WTC11 (cell line): ENCODE measurements at regions not wholly inside any gene's neighbourhood (a gene's known extent, or its start where the extent isn't known, plus 50 kb on each side); places are given as distances from the start of the nearest gene placed in this dataset.
"Not testable (repeated sequence)": the region's sequence is repeated elsewhere in the genome, so short reads cannot be mapped to it uniquely, and the experiment has no call there.

ENCODE experiments used
- ATAC-seq: fragments of 200-7000 bp; cut with Tn5 transposase; 2 replicates; pipeline ENCODE4 v1.10.0; 2021; ENCODE audit warnings: mild to moderate bottlenecking, moderate library complexity
- CTCF ChIA-PET: fragments of 300-600 bp; sonication (Branson Sonifier 250); formaldehyde crosslinking; loops from one replicate; lab custom pipeline; 2021; ENCODE audit warnings: antibody characterized with exemption; lab: Charles Lee
- POLR2A ChIA-PET: fragments of 350-600 bp; sonication (Branson Sonifier 250); formaldehyde crosslinking; loops from one replicate; lab custom pipeline; 2021; ENCODE audit warnings: antibody characterized with exemption; lab: Charles Lee
- DNase-seq: peaks from one replicate; pipeline ENCODE4 v3.0.0; 2021; ENCODE audit warnings: low spot score
- H3K27ac Mint-ChIP-seq: 2 replicates; pipeline ENCODE4 v1.8.0; 2021; ENCODE audit warnings: mixed read lengths
- H3K27me3 Mint-ChIP-seq: 2 replicates; pipeline ENCODE4 v1.8.0; 2021; ENCODE audit warnings: low read depth, mild to moderate bottlenecking, moderate library complexity, mixed read lengths
- H3K36me3 Mint-ChIP-seq: 2 replicates; pipeline ENCODE4 v1.8.0; 2021; ENCODE audit warnings: mixed read lengths
- H3K4me1 Mint-ChIP-seq: 2 replicates; pipeline ENCODE4 v1.8.0; 2022; ENCODE audit warnings: mixed read lengths
- H3K4me3 Mint-ChIP-seq: 2 replicates; pipeline ENCODE4 v1.8.0; 2021; ENCODE audit warnings: mild to moderate bottlenecking, moderate library complexity, mixed read lengths
- H3K9me3 Mint-ChIP-seq: 2 replicates; pipeline ENCODE4 v1.8.0; 2021; ENCODE audit warnings: mixed read lengths
- ATF3 ChIP-seq: sonication (generic); formaldehyde crosslinking; conservative IDR thresholded peaks from 2 replicates; pipeline ENCODE4 v1.8.1; 2022; ENCODE audit warnings: mild to moderate bottlenecking, missing genetic modification reagents
- CREB1 ChIP-seq: sonication (generic); formaldehyde crosslinking; IDR thresholded peaks from 2 replicates; pipeline ENCODE4 v1.8.0; 2023; ENCODE audit warnings: mild to moderate bottlenecking, missing genetic modification reagents
- GTF2I ChIP-seq: fragments of 250-450 bp; sonication (Bioruptor Pico); conservative IDR thresholded peaks from 2 replicates; pipeline ENCODE4 v1.4.0; 2021; ENCODE audit warnings: mild to moderate bottlenecking
- JAZF1 ChIP-seq: fragments of 250-450 bp; sonication (Bioruptor Pico); IDR thresholded peaks from 2 replicates; pipeline ENCODE4 v1.9.0; 2021; ENCODE audit warnings: moderate library complexity, mild to moderate bottlenecking, inconsistent platforms
- NFYB ChIP-seq: sonication (generic); formaldehyde crosslinking; conservative IDR thresholded peaks from 2 replicates; pipeline ENCODE4 v1.8.0; 2022; ENCODE audit warnings: low read depth, missing genetic modification reagents
- PREB ChIP-seq: sonication (generic); formaldehyde crosslinking; IDR thresholded peaks from 2 replicates; pipeline ENCODE4 v1.8.1; 2022; ENCODE audit warnings: mild to moderate bottlenecking, missing genetic modification reagents, moderate library complexity, borderline replicate concordance
- SMAD4 ChIP-seq: sonication (generic); formaldehyde crosslinking; IDR thresholded peaks from 2 replicates; pipeline ENCODE4 v1.8.0; 2022; ENCODE audit warnings: mild to moderate bottlenecking, missing genetic modification reagents
- ZNF121 ChIP-seq: sonication (generic); formaldehyde crosslinking; IDR thresholded peaks from 2 replicates; pipeline ENCODE4 v1.8.0; 2023; ENCODE audit warnings: missing genetic modification reagents
- ZNF138 ChIP-seq: sonication (generic); formaldehyde crosslinking; conservative IDR thresholded peaks from 2 replicates; pipeline ENCODE4 v1.8.1; 2022; ENCODE audit warnings: mild to moderate bottlenecking, moderate library complexity, missing genetic modification reagents
- ZNF219 ChIP-seq: sonication (generic); formaldehyde crosslinking; IDR thresholded peaks from 2 replicates; pipeline ENCODE4 v1.8.0; 2023; ENCODE audit warnings: missing genetic modification reagents, mild to moderate bottlenecking, borderline replicate concordance
- ZNF317 ChIP-seq: sonication (generic); formaldehyde crosslinking; IDR thresholded peaks from 2 replicates; pipeline ENCODE4 v1.8.1; 2023; ENCODE audit warnings: low read depth, mild to moderate bottlenecking, moderate library complexity, missing genetic modification reagents, borderline replicate concordance
- ZNF396 ChIP-seq: fragments of 250-450 bp; sonication (Bioruptor Pico); IDR thresholded peaks from 2 replicates; pipeline ENCODE4 v1.8.0; 2021; ENCODE audit warnings: mild to moderate bottlenecking, moderate library complexity, borderline replicate concordance
- TF ChIP-seq, protein P1 (sequence below): sonication (generic); formaldehyde crosslinking; IDR thresholded peaks from 2 replicates; pipeline ENCODE4 v1.8.1; 2023; ENCODE audit warnings: mild to moderate bottlenecking, missing genetic modification reagents
- TF ChIP-seq, protein P2 (sequence below): sonication (generic); formaldehyde crosslinking; IDR thresholded peaks from 2 replicates; pipeline ENCODE4 v1.8.0; 2023; ENCODE audit warnings: mild to moderate bottlenecking, missing genetic modification reagents

DNA sequence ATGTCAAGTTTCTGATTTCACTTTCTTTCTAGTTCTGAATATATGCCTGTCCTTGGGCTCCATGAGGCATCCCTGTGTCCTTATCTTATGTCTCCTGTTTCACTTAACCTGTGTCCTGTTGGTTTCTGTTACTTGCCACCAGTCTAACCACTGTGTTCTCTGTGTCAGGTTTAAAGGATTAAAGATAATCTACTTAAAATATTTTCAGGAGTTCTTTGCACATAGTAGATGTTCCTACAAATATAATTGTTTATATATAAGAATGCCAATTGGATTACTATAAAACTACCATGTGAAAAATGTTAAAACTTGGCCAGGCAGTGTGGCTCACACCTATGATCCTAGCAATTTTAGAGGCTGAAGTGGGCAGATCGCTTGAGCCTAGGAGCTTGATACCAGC is 406.4 kb downstream of the CCER1 start (continued):
- no peak for TF ChIP-seq ZNF317 (CRISPR knock-in tag)

DNA sequence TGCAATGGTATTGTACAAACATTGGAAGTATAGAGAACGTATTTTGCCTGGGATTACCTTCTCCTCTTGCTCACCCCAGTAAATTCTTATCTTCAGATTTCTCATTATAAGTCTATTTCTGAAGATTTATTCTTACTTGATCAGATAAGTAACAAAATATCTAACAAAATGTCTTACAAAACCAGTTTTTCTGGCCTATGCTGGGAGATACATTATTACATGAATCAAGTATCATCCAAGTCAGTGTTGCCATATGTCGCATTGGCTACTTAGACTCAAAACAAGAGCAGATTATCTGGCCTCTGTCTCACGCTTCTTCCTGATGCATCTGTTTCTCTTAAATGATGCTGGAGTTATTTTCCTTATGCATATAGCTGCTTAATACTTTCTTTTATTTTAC is 408.5 kb downstream of the CCER1 start:
- CTCF ChIA-PET = no interaction called here
- ATAC-seq = no peak
- Mint-ChIP-seq H3K4me3 (no peak overlapping the region), H3K36me3 (no peaks in the 10 kb centered on the region), H3K27ac (no peak overlapping the region), H3K4me1 (peaks cover 4% of the 10 kb centered on the region), H3K27me3 (no peaks in the 10 kb centered on the region), H3K9me3 (no peaks in the 10 kb centered on the region)
- TF ChIP-seq JAZF1 (CRISPR knock-in tag) = no peak
- no peak for DNase-seq
- POLR2A ChIA-PET = no interaction called here

DNA sequence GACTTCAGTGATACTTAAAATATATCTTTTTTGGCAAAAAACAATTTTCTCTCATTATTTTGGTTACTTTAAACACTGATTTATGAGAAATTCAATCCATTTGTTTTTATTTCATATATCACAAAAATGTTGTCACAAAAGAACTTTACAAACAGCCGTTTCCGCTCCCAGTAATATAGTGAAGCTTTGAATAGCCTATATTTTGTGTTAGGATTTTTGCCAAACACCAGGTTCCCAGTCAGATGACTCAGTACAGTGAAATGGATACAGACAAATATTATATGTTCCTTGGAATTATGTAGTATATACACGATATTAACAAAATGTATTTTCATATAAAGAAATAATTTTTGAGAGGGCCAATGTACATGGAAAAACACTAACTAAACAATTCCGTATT is 411.1 kb downstream of the CCER1 start:
- no peak for TF ChIP-seq CREB1 (CRISPR knock-in tag)
- no peak for TF ChIP-seq SMAD4
- TF ChIP-seq, protein P1, sequence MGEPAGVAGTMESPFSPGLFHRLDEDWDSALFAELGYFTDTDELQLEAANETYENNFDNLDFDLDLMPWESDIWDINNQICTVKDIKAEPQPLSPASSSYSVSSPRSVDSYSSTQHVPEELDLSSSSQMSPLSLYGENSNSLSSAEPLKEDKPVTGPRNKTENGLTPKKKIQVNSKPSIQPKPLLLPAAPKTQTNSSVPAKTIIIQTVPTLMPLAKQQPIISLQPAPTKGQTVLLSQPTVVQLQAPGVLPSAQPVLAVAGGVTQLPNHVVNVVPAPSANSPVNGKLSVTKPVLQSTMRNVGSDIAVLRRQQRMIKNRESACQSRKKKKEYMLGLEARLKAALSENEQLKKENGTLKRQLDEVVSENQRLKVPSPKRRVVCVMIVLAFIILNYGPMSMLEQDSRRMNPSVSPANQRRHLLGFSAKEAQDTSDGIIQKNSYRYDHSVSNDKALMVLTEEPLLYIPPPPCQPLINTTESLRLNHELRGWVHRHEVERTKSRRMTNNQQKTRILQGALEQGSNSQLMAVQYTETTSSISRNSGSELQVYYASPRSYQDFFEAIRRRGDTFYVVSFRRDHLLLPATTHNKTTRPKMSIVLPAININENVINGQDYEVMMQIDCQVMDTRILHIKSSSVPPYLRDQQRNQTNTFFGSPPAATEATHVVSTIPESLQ = no peak
- no peak for TF ChIP-seq GTF2I (CRISPR knock-in tag)
- TF ChIP-seq PREB = no peak
- no peak for TF ChIP-seq ATF3 (CRISPR knock-in tag)
- TF ChIP-seq ZNF138 = no peak
- Mint-ChIP-seq H3K9me3 (no peaks in the 10 kb centered on the region), H3K36me3 (no peaks in the 10 kb centered on the region), H3K4me3 (no peak overlapping the region), H3K4me1 (peaks cover 4% of the 10 kb centered on the region), H3K27ac (no peak overlapping the region), H3K27me3 (no peaks in the 10 kb centered on the region)
- DNase-seq (no peak), ATAC-seq (no peak)
- POLR2A ChIA-PET = no interaction called here
- CTCF ChIA-PET = no interaction called here

GRCh38 chr12:90543374-90543773 is 411.6 kb downstream of the CCER1 start:
- no peak overlapping the region for H3K27ac Mint-ChIP-seq
- no peak for DNase-seq
- H3K9me3 Mint-ChIP-seq = no peaks in the 10 kb centered on the region
- ChIA-PET CTCF (no interaction called here), POLR2A (no interaction called here)
- TF ChIP-seq ZNF121 = no peak
- TF ChIP-seq, protein P1 = no peak
- TF ChIP-seq, protein P2, sequence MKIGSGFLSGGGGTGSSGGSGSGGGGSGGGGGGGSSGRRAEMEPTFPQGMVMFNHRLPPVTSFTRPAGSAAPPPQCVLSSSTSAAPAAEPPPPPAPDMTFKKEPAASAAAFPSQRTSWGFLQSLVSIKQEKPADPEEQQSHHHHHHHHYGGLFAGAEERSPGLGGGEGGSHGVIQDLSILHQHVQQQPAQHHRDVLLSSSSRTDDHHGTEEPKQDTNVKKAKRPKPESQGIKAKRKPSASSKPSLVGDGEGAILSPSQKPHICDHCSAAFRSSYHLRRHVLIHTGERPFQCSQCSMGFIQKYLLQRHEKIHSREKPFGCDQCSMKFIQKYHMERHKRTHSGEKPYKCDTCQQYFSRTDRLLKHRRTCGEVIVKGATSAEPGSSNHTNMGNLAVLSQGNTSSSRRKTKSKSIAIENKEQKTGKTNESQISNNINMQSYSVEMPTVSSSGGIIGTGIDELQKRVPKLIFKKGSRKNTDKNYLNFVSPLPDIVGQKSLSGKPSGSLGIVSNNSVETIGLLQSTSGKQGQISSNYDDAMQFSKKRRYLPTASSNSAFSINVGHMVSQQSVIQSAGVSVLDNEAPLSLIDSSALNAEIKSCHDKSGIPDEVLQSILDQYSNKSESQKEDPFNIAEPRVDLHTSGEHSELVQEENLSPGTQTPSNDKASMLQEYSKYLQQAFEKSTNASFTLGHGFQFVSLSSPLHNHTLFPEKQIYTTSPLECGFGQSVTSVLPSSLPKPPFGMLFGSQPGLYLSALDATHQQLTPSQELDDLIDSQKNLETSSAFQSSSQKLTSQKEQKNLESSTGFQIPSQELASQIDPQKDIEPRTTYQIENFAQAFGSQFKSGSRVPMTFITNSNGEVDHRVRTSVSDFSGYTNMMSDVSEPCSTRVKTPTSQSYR (CRISPR knock-in tag) = no peak
- TF ChIP-seq ZNF219 (CRISPR knock-in tag) = no peak
- no peak for TF ChIP-seq ZNF396 (CRISPR knock-in tag)
- no peak for TF ChIP-seq NFYB (CRISPR knock-in tag)
- no peaks in the 10 kb centered on the region for H3K27me3 Mint-ChIP-seq
- H3K4me3 Mint-ChIP-seq = no peak overlapping the region
- ATAC-seq = no peak
- H3K36me3 Mint-ChIP-seq = no peaks in the 10 kb centered on the region
- peaks cover 4% of the 10 kb centered on the region for H3K4me1 Mint-ChIP-seq

- POLR2A ChIA-PET, ATAC-seq, H3K4me3 Mint-ChIP-seq, H3K36me3 Mint-ChIP-seq, H3K27me3 Mint-ChIP-seq, H3K9me3 Mint-ChIP-seq, H3K4me1 Mint-ChIP-seq, CTCF ChIA-PET, DNase-seq, H3K27ac Mint-ChIP-seq: not testable (repeated sequence)
Measured at GRCh38 chr12:90542852-90543251, 412.1 kb downstream of the CCER1 start.
